HG03432 (cell line): ENCODE measurements at regions not wholly inside any gene's neighbourhood (a gene's known extent, or its start where the extent isn't known, plus 50 kb on each side); places are given as distances from the start of the nearest gene placed in this dataset.
"Not testable (repeated sequence)": the region's sequence is repeated elsewhere in the genome, so short reads cannot be mapped to it uniquely, and the experiment has no call there.

Experiments
- ATAC-seq: cut with Tn5 transposase; IDR thresholded peaks from one replicate; pipeline ENCODE4 v1.9.1; 2021; ENCODE audit warnings: mild to moderate bottlenecking, moderate library complexity; ENCODE audit not compliant: unreplicated experiment

DNA sequence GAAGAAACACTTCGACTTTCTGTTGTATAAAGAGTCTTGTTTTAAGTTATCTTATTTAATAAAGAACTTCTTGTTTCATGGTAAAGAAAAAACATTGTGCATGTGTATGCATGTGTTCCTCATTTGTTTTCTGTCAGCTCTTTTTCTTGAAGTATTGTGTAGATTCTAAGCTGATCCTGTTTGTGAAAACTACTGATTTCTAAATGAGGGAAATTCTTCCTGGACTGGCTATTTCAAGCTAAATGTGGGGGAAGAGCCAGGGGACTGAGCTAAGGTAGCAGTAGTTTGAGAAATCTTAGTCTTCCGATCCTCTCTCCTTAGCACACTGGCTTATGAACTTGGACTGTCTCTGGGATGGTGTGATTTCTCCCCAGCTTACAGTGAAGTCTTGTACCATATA lies 56.4 kb upstream of the RBMS1 start:
- no peak for ATAC-seq

GRCh38 chr2:160551259-160551658 lies 57.7 kb upstream of the RBMS1 start:
- no peak for ATAC-seq

DNA sequence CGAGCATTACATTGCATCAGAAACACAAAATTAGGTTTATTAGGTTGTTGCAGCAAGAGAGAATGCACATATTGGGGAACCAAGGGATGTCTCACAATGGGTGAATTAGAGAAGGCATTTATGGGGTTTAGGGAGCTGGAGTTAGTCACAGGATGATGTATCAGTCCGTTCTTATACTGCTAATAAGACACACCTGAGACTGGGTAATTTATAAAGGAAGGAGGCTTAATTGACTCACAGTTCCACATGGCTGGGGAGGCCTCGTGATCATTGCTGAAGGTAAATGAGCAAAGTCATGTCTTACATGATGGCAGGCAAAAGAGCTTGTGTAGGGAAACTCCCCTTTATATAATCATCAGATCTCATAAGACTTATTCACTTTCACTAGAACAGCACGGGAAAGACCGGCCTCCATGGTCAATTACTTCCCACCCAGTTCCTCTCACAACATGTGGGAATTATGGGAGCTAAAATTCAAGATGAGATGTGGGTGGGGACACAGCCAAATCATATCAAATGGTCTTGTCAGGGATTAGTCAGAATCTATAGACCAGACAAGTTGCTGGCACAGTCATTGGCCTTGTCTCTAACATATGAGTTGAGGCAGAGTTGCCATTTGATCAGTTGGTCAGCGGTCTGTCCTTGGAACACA lies 61.9 kb upstream of the RBMS1 start:
- no peak for ATAC-seq

DNA sequence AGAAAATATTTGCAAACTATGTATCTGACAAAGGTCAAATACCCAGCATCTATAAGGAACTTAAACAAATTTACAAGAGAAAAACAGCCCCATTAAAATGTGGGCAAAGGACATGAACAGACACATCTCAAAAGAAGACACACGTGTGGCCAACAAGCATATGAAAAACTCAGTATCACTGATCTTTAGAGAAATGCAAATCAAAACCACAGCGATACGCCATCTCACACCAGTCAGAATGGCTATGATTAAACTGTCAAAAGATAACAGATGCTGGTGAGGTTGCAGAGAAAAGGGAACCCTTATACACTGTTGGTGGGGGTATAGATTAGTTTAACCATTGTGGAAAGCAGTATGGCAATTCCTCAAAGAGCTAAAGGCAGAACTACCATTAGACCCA lies 64.3 kb upstream of the RBMS1 start:
- ATAC-seq = no peak

DNA sequence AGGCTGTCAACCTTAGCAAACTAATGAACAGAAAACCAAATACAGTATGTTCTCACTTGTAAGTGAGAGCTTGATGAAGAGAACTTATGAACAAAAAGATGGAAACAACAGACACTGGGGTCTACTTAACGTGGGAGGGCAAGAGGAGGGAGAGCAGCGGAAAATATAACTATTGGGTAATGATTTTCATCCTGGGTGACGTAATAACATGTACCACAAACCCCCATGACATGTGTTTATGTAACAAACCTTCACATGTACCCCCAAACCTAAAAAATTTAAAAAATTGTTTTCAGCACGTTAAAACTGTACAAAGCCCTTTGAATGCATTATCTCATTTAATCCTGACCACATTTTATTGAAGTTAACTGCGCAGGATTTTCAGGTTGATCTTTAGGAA lies 64.9 kb upstream of the RBMS1 start:
- no peak for ATAC-seq

DNA sequence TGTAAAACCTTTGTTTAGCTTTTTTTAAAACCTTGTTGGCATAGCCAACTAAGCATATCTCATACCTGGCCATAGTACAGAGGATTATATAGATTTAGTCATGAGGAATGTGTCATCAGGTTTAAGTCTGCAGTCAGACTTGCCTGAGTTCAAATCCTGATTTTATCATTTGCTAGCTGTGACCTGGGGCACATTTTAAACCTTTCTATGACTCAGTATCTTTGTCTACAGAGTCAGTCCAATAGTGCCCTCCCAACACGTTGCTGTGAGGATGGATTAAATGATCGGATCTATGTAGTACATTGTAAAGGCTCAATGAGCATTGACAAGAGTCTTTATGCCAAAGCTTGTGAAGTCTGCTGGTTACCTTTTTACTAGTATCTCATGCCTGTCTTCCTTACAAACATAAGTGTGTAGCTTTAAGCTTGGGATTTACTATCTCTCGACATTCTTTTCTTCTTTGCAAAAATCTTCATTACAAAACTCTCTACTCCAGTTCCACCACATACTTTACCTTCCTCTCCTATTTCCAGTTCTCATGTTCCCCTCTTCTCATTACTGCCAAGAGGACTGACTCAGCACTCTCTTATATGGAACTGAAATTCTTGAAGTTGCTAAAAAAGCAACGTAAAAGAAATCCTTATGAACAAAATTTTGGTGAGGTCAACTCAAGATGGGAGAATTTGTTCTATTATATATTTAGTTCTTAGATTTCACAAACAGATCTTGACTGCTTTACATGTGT lies 68.1 kb upstream of the RBMS1 start:
- no peak for ATAC-seq

DNA sequence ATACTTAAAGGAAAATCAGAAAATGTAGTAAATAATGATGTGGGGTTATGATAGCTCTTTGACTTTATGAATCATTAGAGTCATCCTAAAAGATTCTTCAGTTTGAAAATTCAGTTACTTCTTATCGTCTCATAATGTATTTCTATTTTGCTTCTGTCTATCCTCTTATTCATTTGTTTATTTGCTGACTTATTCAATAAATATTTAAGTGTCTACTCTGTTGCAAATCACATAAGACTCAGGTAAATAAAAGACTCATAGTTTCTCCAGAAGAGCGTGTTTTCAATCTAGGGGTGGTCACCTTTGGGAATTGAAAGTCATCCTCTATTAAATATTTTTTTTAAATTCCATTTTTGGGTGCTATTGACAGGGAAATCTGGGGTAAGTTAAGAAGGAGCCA lies 69.1 kb upstream of the RBMS1 start:
- no peak for ATAC-seq

DNA sequence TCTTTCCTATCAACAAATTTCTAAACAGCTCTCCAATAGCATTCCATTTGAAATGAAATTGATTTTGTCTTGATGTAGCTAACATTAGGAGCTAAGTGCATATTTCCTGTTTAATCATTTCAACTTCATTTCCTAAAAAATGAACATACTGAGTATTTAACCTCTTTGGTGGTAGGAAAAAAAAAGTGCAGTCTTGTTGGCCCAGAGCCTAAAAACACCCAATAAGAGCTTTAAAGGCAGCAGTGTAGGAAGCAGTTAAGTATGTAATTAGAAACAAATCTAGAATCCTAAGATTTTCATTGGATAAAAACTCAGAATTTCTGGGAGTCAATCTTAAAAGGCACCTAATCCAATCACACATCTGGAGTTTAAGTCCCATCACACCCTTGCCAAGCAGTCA lies 71.0 kb upstream of the RBMS1 start:
- ATAC-seq = no peak

- ATAC-seq = no peak
Observed at GRCh38 chr2:160565099-160565845, 71.7 kb upstream of the RBMS1 start.

GRCh38 chr2:160566717-160567116 lies 73.1 kb upstream of the RBMS1 start:
- ATAC-seq = no peak

- no peak for ATAC-seq
Observed at GRCh38 chr2:160568856-160569255, 75.2 kb upstream of the RBMS1 start.

DNA sequence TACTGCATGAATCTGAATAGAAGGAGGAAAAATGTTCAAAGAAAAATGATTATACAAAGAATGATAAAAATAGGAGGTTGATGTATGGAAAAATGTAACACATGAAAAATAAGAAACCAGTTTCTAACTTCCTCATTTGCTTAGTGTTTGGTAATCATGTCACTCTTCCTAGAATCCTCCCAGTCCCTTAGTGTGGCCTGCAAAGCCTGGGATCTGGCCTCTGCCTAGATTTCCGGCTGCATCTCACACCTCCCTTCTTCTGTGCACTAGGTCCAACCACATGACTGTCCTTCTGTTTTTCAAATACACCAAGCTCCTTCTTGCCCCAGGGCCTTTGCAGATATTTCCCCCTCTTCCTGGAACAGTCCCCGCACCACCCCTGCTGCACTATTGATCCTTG lies 76.8 kb upstream of the RBMS1 start:
- ATAC-seq = no peak

DNA sequence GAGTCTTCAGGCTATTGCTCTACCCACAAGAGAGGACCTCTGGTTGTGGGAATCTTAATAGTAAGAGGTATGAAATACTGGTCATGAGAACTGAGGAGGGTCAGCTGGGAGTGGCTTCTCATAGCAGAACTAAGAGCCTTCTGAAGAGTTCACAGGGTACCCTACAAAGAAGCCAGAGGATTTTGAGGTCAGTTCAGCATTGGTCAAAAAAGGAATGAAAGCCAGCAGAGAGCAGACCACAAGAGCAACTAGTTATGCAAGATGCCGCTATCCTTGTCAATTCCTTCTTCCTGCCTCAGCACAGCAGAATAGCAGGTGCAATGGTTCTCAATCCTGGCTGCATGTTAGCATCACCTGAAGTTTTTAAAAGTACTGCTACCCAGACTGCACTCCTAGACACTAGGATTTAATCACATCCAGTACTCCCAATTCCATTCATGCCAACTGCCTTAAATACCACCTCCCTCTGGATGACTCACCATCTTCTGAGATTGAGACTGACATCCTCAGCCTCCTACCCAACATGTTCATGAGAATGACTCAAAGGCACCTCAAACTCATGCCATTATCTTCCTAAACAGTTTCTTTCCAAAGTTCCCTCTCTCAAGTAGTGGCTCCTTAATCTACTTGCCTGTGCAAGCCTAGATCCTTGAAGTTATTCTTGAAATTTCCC lies 81.0 kb upstream of the RBMS1 start:
- no peak for ATAC-seq

DNA sequence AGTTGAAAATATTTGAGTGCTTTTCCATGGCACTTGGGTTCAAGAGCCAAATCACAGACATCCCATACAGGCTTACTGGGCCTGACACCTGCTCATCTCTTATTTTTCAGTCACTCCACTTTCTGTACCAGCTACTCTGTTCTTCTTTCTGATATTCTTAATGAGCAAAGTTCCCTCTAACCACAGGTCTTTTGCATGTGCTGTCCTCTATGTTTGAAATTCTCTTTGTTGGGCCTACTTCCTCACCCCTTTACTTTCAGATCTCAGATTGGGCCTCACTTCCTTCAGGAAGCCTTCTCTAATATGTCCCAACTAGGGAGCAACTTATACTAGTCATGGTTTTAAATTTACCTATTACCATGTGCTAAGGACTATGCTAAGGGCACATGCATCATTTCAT lies 81.8 kb upstream of the RBMS1 start:
- peak; percentile 58 for ATAC-seq

DNA sequence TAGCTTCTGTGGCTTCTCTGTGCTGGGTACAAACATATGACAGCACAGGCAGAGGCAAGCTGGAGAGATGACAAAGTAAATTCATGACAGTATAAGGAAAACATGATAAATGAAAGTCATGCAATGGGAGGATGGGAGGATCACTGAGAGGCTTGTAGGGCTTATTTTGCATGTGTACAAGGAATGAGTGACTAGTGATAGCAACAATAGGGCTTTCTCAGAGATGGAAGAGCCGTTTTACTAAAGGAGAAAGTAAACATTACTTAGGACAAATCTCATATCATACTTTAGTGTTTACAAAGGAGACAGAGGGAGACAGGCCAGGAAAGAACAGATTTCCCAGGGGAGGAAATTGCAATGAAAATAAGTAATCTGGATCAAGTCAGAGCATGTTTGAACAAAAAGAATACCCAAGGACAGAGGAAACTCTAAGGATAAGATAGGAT lies 82.5 kb upstream of the RBMS1 start:
- peak; percentile 9 for ATAC-seq

DNA sequence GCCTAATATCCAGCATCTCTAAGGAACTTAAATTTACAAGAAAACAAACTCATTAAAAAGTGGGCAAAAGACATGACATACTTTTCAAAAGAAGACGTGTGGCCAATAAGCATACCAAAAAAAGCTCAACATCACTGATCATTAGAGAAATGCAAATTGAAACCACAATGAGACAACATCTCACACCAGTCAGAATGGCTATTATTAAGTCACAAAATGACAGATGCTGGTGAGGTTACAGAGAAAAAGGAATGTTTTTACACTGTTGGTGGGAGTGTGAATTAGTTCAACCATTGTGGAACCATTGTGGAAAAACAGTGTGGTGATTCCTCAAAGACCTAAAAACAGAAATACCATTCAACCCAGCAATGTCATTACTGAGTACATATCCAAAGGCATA lies 83.5 kb upstream of the RBMS1 start:
- ATAC-seq = not testable (repeated sequence)

- no peak for ATAC-seq
Observed at GRCh38 chr2:160581035-160581434, 87.4 kb upstream of the RBMS1 start.

DNA sequence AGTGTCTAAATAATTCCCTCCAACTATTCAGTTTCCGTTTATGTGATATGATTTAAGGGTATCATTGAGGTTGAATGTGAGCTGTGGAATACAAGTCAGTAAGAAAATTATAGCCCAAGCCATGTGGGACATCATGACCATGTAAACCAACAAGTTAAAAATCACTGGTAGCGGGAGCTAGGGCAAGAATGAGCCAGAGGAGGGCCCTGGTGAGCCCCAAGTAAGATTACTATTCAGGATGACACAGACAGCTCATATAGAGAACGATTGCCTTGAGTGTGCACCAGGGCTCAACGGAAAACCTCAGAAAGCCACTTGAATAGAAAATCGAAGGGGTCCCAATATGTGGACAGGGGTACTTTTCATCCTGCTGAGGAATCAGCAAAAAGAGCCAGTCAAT lies 87.8 kb upstream of the RBMS1 start:
- no peak for ATAC-seq

DNA sequence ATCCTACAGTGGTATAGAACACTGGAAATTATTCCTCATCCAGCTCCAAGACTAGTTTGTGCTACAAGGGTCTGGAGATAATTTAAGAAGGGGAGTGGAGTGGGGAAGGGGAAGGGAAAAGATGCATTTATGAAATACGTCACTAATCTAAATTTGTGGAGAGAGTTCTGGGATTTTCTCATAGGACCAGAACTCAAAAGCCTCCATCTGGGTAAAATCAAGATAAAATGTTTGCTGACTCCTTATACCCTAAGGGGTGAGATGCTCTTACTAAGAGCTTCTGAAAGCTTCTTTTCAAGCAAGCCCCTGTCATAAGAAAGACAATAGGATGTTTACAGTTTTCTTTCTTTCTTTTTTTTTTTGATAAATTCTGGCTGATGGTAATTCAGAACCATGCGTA lies 88.5 kb upstream of the RBMS1 start:
- no peak for ATAC-seq

GRCh38 chr2:160582490-160583145 lies 89.0 kb upstream of the RBMS1 start:
- no peak for ATAC-seq

DNA sequence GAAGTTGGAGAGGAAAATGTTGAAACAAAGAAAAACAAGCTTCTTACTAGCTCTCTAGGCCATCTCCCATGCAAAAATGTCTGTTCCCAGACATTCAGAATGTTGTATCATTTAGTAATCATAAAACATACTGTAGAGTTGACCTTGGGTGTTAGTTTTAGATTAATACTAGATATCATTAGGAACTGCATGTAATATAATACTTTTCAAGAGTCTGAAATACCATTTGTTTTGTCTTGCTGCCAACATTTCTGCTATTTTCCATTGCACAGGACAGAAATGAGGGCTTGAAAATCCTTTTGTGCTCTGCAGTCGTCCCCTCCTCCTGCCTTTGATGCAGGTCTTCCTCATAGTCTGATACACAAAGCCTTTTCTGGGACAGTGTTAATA lies 89.5 kb upstream of the RBMS1 start:
- ATAC-seq = no peak
